ENCODE measurements at regions not wholly inside any gene's neighbourhood (a gene's known extent, or its start where the extent isn't known, plus 50 kb on each side); places are given as distances from the start of the nearest gene placed in this dataset.

DNA sequence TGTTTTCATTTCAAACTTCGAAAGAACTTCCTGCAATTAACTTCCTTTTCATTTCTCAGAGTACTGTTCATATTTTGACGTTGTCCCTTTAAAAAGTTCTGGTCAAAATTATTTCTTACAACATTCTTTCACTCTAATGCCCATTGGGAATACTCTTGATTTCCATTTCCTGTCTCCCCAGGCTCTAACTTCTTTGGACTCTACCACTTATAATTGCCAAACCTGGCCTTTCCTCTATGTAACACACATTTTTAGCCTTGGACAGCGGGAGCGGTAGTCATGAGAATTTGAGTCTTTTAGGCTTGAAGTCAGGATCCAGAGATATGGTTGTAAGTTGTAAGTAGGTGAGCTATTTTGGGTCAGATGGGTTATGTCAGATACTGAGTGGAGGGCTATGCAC is 163.5 kb upstream of the SPRY2 start (continued):
- no peak for TF ChIP-seq NR2F2 (IDR thresholded peaks at IDR 0.05)
- TF ChIP-seq, protein P1, sequence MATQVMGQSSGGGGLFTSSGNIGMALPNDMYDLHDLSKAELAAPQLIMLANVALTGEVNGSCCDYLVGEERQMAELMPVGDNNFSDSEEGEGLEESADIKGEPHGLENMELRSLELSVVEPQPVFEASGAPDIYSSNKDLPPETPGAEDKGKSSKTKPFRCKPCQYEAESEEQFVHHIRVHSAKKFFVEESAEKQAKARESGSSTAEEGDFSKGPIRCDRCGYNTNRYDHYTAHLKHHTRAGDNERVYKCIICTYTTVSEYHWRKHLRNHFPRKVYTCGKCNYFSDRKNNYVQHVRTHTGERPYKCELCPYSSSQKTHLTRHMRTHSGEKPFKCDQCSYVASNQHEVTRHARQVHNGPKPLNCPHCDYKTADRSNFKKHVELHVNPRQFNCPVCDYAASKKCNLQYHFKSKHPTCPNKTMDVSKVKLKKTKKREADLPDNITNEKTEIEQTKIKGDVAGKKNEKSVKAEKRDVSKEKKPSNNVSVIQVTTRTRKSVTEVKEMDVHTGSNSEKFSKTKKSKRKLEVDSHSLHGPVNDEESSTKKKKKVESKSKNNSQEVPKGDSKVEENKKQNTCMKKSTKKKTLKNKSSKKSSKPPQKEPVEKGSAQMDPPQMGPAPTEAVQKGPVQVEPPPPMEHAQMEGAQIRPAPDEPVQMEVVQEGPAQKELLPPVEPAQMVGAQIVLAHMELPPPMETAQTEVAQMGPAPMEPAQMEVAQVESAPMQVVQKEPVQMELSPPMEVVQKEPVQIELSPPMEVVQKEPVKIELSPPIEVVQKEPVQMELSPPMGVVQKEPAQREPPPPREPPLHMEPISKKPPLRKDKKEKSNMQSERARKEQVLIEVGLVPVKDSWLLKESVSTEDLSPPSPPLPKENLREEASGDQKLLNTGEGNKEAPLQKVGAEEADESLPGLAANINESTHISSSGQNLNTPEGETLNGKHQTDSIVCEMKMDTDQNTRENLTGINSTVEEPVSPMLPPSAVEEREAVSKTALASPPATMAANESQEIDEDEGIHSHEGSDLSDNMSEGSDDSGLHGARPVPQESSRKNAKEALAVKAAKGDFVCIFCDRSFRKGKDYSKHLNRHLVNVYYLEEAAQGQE (IDR thresholded peaks at IDR 0.05), result no peak
- no peak for TF ChIP-seq TAF1 (conservative IDR thresholded peaks at IDR 0.05)
- TF ChIP-seq FOXA2 (IDR thresholded peaks at IDR 0.05), result no peak

DNA sequence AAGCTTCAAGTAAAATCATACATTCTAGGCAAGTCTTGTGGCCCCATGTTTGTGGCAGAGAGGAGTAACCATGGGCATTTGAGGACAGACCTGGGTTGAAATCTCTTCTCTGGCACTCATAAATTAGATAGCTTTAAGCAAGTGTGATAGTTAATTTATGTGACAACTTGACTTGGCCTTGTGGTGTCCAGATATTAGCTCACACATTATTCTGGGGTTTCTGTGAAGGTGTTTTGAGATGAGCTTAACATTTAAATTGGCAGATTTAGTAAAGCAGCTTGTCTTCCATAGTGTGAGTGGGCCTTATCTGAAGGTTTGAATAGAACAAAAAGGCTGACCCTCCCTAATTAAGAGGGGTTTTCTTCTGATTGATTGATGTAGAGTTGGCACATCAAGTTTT is 161.4 kb upstream of the SPRY2 start:
- no peak for TF ChIP-seq FOXA1 (IDR thresholded peaks at IDR 0.05)
- no peak for TF ChIP-seq FOXA2 (IDR thresholded peaks at IDR 0.05)
- TF ChIP-seq, protein P2, sequence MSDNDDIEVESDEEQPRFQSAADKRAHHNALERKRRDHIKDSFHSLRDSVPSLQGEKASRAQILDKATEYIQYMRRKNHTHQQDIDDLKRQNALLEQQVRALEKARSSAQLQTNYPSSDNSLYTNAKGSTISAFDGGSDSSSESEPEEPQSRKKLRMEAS (IDR thresholded peaks at IDR 0.05), result no peak
- TF ChIP-seq HNF4A (conservative IDR thresholded peaks at IDR 0.05), result no peak
- TF ChIP-seq, protein P3, sequence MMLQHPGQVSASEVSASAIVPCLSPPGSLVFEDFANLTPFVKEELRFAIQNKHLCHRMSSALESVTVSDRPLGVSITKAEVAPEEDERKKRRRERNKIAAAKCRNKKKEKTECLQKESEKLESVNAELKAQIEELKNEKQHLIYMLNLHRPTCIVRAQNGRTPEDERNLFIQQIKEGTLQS (IDR thresholded peaks at IDR 0.05), result no peak
- TF ChIP-seq, protein P4, sequence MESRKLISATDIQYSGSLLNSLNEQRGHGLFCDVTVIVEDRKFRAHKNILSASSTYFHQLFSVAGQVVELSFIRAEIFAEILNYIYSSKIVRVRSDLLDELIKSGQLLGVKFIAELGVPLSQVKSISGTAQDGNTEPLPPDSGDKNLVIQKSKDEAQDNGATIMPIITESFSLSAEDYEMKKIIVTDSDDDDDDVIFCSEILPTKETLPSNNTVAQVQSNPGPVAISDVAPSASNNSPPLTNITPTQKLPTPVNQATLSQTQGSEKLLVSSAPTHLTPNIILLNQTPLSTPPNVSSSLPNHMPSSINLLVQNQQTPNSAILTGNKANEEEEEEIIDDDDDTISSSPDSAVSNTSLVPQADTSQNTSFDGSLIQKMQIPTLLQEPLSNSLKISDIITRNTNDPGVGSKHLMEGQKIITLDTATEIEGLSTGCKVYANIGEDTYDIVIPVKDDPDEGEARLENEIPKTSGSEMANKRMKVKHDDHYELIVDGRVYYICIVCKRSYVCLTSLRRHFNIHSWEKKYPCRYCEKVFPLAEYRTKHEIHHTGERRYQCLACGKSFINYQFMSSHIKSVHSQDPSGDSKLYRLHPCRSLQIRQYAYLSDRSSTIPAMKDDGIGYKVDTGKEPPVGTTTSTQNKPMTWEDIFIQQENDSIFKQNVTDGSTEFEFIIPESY (IDR thresholded peaks at IDR 0.05), result no peak
- no peak for TF ChIP-seq GABPA (IDR thresholded peaks at IDR 0.05 in 1 of 2, conservative IDR thresholded peaks at IDR 0.05 in 1 of 2)
- no peak for TF ChIP-seq EGR1 (IDR thresholded peaks at IDR 0.05; ENCODE audit: low read depth in 2 of 2)
- no peak for TF ChIP-seq RAD21 (IDR thresholded peaks at IDR 0.05)
- TF ChIP-seq, protein P1 (IDR thresholded peaks at IDR 0.05), result no peak
- no peak for TF ChIP-seq TAF1 (conservative IDR thresholded peaks at IDR 0.05)
- no peak for TF ChIP-seq RXRA (IDR thresholded peaks at IDR 0.05)
- no peaks in the 10 kb centered on the region for H3K4me1 ChIP-seq (ENCODE audit: control insufficient read depth in 4 of 4, insufficient read depth in 4 of 4, low read length in 3 of 4)
- H3K27me3 ChIP-seq (ENCODE audit: control insufficient read depth in 4 of 4, insufficient read depth in 4 of 4, low read length in 3 of 4), result no peaks in the 10 kb centered on the region
- no peaks in the 10 kb centered on the region for H3K36me3 ChIP-seq (ENCODE audit: control insufficient read depth in 4 of 4, insufficient read depth in 3 of 4, low read depth in 1 of 4, low read length in 3 of 4)
- H3K9me3 ChIP-seq (ENCODE audit: control insufficient read depth in 4 of 4, low read length in 3 of 4), result no peaks in the 10 kb centered on the region
- no peak overlapping the region for H3K9ac ChIP-seq (ENCODE audit: low read depth in 1 of 2, low read length in 2 of 2)
- no peak overlapping the region for H3K4me3 ChIP-seq (ENCODE audit: low read depth in 1 of 3, low read length in 3 of 3)
- DNase-seq (ENCODE audit: low spot score), result no peak
- H3K27ac ChIP-seq (ENCODE audit: low read depth in 1 of 2, low read length in 2 of 2), result no peak overlapping the region
